Colonic mucosa (tissue), 4 donors: ENCODE measurements at regions not wholly inside any gene's neighbourhood (a gene's known extent, or its start where the extent isn't known, plus 50 kb on each side); places are given as distances from the start of the nearest gene placed in this dataset.

Source experiments
- DNase-seq: peaks from one replicate; pipeline ENCODE4 v3.0.0-alpha.2; 2020
- H3K27ac ChIP-seq: fragments of 200-600 bp; one replicate; pipeline ENCODE4 v1.8.0; 2021
- H3K27me3 ChIP-seq: fragments of 200-600 bp; one replicate; pipeline ENCODE4 v1.8.0; 2021
- H3K36me3 ChIP-seq: fragments of 200-600 bp; one replicate; pipeline ENCODE4 v1.8.0; 2021
- H3K4me1 ChIP-seq: fragments of 200-600 bp; one replicate; pipeline ENCODE4 v1.8.0; 2021; ENCODE audit warnings: mild to moderate bottlenecking
- H3K4me3 ChIP-seq: fragments of 200-600 bp; one replicate; pipeline ENCODE4 v1.8.0; 2021
- H3K9ac ChIP-seq, 2 donors: one replicate each; pipeline ENCODE4 v1.7.0; 2013; ENCODE audit warnings: control low read depth in 2 of 2, low read depth in 2 of 2, low read length in 2 of 2
- H3K9me3 ChIP-seq: fragments of 200-600 bp; one replicate; pipeline ENCODE4 v1.8.0; 2021
- CTCF ChIP-seq: fragments of 200-600 bp; IDR thresholded peaks from one replicate; pipeline ENCODE4 v1.8.0; 2022; ENCODE audit warnings: antibody characterized with exemption, mild to moderate bottlenecking
- intact Hi-C: fragments of 100-400 bp; cut with DNase I; formaldehyde crosslinking; loops from one replicate; pipeline ENCODE4 v1.14.1; 2022
- donor health status: healthy.
- donor health status: DM: no; HTN: no; CAD: no.
- donor health status: DM: no; HTN: no; CAD: no.

- no peak for TF ChIP-seq CTCF
- no peaks in the 10 kb centered on the region for H3K36me3 ChIP-seq
- no peak overlapping the region for H3K27ac ChIP-seq
- H3K9me3 ChIP-seq = no peaks in the 10 kb centered on the region
- DNase-seq = no peak
- no peaks in the 10 kb centered on the region for H3K4me1 ChIP-seq
- no peak overlapping the region for H3K4me3 ChIP-seq
- intact Hi-C loops = no loop called here
- no peak overlapping the region for H3K9ac ChIP-seq
- no peaks in the 10 kb centered on the region for H3K27me3 ChIP-seq
These were observed 235.1 kb upstream of the SPOCK3 start for GRCh38 chr4:167469436-167469835.

- H3K4me3 ChIP-seq = no peak overlapping the region
- H3K4me1 ChIP-seq = no peaks in the 10 kb centered on the region
- intact Hi-C loops = no loop called here
- H3K9ac ChIP-seq = no peak overlapping the region
- H3K27ac ChIP-seq = no peak overlapping the region
- DNase-seq = no peak
- no peaks in the 10 kb centered on the region for H3K9me3 ChIP-seq
- no peaks in the 10 kb centered on the region for H3K27me3 ChIP-seq
- no peak for TF ChIP-seq CTCF
- H3K36me3 ChIP-seq = no peaks in the 10 kb centered on the region
These were observed 241.7 kb upstream of the SPOCK3 start for GRCh38 chr4:167475951-167476350.

GRCh38 chr4:167492007-167492406 lies 257.7 kb upstream of the SPOCK3 start:
- Histone ChIP-seq H3K27ac (no peak overlapping the region), H3K36me3 (no peaks in the 10 kb centered on the region), H3K9ac (no peak overlapping the region), H3K4me3 (no peak overlapping the region), H3K27me3 (no peaks in the 10 kb centered on the region), H3K4me1 (no peaks in the 10 kb centered on the region), H3K9me3 (no peaks in the 10 kb centered on the region)
- intact Hi-C loops = no loop called here
- DNase-seq = no peak
- TF ChIP-seq CTCF = no peak

- TF ChIP-seq CTCF = no peak
- no peak overlapping the region for H3K9ac ChIP-seq
- H3K27me3 ChIP-seq = no peaks in the 10 kb centered on the region
- H3K27ac ChIP-seq = no peak overlapping the region
- H3K4me1 ChIP-seq = no peaks in the 10 kb centered on the region
- H3K4me3 ChIP-seq = no peak overlapping the region
- H3K9me3 ChIP-seq = no peaks in the 10 kb centered on the region
- no peak for DNase-seq
- no peaks in the 10 kb centered on the region for H3K36me3 ChIP-seq
- intact Hi-C loops = no loop called here
These were observed 275.3 kb upstream of the SPOCK3 start for GRCh38 chr4:167509551-167509950.

- H3K9ac ChIP-seq = no peak overlapping the region
- DNase-seq = no peak
- intact Hi-C loops = no loop called here
- no peaks in the 10 kb centered on the region for H3K36me3 ChIP-seq
- H3K27ac ChIP-seq = no peak overlapping the region
- H3K9me3 ChIP-seq = no peaks in the 10 kb centered on the region
- H3K4me3 ChIP-seq = no peak overlapping the region
- no peaks in the 10 kb centered on the region for H3K27me3 ChIP-seq
- no peak for TF ChIP-seq CTCF
- no peaks in the 10 kb centered on the region for H3K4me1 ChIP-seq
These were observed 289.8 kb upstream of the SPOCK3 start for GRCh38 chr4:167524091-167524490.

- intact Hi-C loops = no loop called here
- no peak overlapping the region for H3K9ac ChIP-seq
- no peaks in the 10 kb centered on the region for H3K9me3 ChIP-seq
- TF ChIP-seq CTCF = no peak
- no peak overlapping the region for H3K4me3 ChIP-seq
- DNase-seq = no peak
- H3K27me3 ChIP-seq = no peaks in the 10 kb centered on the region
- H3K36me3 ChIP-seq = no peaks in the 10 kb centered on the region
- H3K4me1 ChIP-seq = no peaks in the 10 kb centered on the region
- H3K27ac ChIP-seq = no peak overlapping the region
These were observed 303.5 kb upstream of the SPOCK3 start for GRCh38 chr4:167537761-167538160.
